ENCODE measurements at regions not wholly inside any gene's neighbourhood (a gene's known extent, or its start where the extent isn't known, plus 50 kb on each side); places are given as distances from the start of the nearest gene placed in this dataset.

DNA sequence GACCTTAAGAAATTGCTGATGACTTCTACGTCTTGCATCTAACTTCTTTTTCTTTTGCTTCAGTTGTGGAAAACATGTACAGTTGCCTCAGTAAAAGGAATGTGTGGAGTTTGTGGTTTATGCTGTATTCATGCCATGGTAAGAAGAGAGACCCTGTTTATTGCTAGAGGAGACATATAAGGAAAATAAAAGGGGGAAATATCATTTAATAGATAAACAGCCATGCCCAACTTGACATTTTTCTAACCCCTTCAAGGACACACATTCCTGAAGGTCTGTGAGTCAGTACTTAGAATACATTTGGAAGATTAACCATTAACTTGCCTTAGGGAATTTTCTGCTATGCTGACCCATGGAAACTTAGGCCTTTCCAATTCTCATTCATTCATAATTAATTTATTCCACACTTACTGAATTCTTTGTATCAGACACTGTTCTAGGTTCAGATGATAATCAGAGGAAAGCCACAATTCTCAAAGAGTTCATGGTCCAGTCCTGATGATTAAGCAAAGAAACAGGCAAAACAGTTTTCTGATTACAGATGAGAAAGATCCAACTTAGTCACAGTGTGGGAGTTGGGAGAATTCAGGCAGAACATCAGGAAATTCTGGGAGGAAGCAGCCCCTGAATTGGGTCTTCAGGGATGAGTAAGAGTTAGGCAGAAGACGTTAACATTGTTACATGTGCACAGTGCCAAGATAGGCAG is 329.8 kb upstream of the RASGRP1 start:
- DNase-seq: no peak

DNA sequence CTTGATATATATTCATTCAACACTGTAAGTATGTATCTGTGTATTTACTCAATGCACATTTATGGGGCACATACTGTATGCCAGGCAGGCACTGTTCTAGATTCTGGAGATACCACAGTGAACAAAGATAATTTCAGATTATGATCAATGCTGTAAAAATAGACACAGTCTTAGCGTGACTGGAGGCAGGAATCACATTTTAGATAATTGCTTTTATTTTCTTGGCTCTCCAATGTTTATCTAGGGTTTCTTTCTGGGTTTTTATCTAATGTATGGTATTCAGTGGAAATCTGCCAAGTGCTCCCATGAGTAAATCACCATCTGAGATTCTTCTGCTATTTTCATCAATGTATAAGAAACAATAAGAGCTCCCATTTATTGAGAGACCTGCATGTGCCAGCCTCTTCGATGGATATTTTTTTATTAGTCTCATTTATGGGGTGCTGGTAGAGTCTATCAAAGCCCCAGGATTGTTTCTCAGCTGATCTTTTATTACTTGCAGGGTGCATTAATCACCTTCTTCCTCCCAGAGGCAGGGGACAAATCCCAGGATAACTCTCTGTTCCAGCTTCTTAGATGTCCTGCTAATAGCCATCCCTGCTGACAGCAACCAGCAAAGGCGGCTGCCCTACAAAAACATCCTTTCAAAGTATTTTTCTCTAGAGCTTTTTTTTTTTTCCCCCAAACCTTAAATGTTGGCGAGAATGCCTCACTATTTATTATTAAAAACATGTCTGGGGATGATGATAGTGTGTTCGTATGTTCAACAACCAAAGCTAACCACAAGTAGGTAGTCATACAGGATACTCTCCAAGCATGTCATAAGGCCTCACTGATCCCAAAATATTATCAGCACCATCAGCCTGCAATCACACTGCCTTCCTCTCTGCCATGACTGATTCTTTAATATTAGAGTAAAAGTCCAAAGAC is 331.0 kb upstream of the RASGRP1 start:
- DNase-seq: no peak

DNA sequence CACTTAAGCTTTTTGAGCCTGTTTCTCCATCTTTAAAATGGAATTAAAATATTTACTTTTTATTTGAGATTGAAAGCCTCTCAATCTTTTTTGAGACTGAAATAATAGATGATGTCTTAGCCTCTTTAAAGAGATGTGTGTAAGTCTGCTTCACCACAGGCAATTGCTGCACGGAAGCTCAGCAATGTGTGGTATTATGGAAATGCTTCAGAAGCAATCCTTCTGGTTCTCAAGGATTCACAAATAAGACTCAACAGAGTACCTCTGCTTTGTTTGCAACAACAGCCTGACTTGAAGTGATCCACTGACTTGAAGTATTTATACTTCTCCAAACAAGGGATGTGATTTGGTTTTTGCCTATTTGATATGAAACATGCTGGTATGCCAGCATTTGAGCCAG is 332.0 kb upstream of the RASGRP1 start:
- DNase-seq: no peak

DNA sequence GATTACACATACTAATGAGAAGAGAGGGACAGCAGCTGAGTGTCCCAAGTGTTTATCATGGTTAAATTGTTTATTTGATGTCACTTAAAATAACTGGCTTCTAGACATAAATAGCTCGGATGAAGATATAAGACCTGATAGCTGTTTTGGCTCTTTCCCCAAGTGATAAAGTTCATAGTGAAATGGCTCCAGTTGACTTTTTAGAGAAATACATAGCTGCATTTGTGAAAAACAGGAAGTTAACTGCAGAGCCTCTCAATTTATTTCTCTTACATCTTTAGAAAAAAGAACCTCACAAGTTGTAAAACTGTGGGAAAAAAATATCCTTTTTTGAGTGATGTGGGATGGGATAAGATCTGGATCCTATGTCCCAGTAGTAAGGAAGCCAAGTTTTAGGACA is 332.9 kb upstream of the RASGRP1 start:
- no peak for DNase-seq

DNA sequence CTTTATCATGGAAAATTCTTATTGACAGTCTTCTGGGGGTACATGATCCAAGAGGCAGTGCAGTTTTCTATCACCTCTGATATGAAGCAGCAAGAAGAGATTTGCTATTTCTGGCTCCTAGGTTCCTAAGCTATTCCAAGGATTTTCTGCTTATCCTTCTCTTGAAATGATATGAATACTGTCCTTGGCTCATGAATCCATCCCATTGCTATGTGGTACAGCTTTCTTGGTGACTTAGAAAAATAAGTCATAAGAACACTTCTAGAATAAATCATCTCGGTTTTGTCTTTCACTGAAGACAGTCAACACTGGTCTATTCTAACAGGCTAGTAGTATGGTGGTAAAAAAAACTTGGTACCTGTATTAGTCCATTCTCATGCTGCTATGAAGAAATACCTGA is 333.6 kb upstream of the RASGRP1 start:
- DNase-seq: no peak

DNA sequence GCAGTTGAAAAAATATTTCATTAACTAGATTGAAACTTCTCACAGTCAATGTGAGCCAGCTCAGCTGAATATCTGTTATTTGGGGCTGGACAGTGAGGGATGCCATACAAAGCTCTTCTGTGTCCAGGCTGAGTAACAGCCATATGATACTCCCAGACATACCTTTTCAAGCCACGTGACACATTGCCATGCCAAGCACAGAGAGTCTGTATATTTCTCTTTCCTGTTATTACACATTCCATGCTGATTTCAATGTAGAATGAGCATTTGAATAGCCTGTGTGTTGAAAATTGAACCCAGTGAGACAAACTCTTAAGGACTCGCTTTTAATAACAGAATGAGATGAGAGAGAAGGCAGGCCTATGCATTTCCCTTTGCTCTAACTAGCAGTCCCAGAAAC is 334.7 kb upstream of the RASGRP1 start:
- no peak for DNase-seq

DNA sequence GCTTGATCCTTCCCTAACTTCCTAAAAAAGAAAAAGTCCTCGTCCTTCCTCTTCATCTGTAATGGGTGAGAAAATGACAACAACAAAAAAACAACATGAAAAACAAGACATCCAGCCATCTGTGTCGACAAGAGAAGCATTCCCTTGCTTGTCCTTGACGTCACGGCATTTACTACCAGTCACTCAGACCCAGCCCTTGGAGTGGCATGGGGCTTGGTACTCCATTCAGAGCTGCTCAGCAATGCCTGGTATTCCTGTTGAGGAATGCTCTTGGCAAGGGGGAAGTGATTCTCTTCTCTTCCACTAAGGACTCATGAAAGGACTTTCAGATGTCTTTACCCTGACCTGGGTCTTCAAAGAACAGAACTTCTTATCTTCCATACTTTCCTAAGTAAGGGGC is 339.7 kb upstream of the RASGRP1 start:
- no peak for DNase-seq

DNA sequence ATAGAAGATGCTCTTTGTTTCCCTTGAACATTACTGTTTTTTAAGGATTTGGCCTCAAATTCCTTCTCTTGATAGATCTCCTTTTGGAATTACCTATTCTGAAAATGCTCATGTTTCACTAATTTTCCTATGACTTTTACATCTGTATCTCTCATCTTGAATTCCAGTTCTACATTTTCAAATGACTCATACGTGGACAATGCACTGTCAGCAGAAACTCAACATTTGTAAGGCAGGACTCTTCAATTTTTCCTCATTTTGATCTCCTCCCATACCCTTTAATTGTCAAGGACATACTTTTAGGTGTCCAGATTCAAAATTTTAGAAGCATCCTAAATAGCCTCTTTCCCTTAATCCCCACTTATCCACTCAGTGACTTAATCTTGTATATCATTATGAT is 341.0 kb upstream of the RASGRP1 start:
- DNase-seq: no peak

DNA sequence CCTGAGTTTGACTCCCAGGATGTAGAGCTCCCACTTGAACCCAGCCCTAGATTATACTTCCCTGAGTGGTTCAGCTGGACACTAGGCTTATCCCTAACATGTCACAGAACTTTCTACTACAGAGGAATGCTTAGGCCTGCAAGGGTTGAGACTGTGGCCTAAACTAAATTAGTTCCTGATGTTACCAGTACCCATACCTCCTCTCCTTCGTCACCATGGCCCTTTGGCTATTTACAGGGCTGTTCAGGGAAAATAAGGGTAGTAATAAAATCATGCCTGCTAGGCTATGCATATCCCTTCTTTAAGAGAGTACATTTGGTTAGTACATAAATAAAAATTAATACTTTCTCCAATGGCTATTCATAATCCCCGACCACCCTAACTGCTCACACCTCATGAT is 356.4 kb upstream of the RASGRP1 start:
- DNase-seq: no peak

DNA sequence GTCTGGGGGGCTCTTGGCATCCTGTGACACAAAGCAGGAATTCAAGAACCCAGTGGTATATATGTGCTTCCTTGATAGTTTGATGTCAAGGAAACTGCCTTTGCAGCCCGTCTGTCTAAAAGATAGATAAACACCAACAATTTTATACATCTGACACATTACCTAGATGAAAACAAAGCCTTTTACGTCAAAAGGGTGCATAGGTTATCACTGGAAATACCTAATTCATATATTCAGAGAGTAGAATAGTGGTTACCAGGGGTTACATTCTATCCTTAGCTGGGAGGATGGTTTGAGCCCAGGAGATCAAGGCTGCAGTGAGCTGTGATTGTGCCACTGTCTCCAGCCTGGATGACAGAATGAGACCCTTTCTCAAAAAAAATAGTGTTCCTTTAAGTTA is 356.9 kb upstream of the RASGRP1 start:
- DNase-seq: no peak

DNA sequence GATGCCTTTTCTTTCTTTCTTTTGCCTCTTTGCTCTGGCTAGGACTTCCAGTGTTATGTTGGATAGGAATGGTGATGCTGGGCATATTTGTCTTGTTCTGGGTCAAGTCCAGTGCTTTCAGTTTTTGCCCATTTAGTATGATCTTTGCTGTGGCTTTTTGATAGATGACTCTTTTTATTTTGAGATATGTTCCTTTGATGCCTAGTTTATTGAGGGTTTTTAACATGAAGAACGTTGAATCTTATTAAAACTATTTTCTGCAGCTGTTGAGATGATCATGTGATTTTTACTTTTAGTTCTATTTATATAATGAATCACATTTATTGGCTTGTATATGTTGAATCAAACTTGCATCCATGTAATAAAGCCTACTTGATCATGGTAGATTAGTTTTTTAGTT is 363.8 kb upstream of the RASGRP1 start:
- DNase-seq: no peak

DNA sequence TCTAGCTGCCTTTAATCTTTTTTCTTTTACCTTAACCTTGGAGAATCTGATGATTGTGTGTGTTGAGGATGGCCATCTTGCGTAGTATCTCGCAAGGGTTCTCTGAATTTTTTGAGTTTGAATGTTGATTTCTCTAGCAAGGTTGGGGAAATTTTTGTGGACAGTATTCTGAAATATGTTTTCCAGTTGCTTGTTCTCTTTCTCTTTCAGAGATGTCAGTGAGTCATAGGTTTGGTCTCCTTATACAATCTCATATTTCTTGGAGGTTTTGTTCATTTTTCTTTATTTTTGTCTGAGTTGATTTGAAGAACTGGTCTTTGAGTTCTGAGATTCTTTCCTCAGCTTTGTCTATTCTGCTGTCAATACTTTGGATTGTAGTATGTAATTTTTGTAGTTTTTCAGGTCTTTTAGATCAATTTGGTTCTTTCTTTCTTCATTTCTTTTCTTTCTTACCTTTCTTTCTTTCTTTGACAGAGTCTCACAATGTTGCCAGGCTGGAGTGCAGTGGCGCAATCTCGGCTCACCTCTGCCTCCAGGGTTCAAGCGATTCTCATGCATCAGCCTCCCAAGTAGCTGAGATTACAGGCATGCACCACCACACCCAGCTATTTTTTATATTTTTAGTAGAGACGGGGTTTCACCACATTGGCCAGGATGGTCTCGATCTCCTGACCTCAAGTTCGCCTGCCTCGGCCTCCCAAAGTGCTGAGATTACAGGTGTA is 366.4 kb upstream of the RASGRP1 start:
- DNase-seq: no peak

DNA sequence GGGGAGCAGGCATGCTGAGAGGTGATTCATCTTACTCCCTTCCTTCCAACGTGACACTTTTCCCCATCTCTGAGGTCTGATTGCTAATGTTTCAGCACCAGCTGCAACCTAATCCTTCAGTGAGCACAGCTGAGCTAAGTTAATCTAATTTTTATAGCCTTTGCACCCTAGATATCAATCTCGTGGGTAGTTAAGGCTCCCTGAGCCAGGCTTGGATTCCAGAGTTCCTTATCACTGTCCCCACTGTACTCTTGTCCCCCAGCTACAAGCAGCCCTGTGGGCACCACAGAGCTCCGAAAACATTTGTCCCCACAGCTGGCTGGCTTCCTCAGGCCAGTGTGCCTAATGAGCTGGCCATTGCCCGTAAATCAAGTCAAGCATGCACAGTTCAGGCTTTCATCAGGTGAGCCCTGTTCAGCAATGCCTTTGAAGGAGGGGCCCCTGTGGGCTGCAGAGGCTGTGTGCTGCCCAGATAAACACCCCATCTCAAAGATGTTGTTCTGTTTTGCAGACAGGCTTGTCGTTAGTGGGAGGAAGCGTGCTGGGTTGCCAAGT is 376.9 kb upstream of the RASGRP1 start:
- no peak for DNase-seq

DNA sequence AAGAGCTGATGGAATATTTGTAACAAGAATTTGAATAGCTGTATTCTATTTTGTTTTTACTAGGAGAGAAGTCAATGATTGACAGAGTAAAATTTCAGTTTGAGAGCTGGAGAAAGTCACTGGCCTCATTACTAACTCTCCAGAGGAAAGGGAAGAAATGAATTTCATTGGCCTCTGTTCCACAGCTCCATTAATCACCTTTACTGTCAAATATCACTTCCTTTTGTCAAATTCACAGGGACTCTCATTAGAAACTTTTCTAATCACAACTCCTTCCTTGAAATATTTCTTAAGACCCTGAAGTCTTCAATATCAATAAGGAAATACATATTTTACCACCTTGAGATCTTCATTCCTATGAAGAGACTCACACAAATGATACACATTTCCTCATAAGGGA is 379.9 kb upstream of the RASGRP1 start:
- no peak for DNase-seq

DNA sequence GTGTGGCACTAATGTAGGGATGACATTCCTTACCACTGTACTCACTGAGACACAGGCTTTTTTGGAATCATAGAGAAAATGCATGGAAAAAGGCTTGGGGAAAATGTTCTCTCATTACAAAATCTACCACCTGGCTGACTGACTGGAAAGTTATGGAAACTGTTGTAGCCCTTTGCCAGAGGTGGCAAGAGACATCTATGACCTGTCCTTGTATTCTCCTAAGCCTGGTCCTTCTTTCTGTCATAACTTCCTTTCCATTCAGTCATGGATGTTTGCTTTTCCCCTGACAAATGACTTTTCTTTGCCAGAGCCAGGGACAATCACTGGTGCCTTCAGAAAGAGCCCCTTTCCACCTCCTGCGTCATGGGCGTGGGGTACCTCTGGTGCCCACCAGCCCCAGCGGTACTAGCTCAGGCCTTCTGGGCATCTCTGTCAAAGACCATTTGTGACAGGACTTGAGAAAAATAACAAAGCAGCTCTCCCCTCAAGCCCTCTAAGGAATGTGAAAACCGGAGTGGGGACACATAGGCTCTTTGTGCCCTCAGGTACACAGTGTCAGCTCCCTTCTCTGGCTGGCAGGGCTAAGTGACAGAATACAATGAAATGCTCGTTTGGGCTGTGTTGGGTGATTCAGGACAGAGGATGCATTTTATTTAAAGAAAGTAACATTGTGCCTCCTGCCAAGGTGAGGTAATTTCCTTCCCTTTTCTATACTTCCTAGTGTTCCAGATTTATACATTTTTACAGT is 381.1 kb upstream of the RASGRP1 start:
- DNase-seq: no peak

DNA sequence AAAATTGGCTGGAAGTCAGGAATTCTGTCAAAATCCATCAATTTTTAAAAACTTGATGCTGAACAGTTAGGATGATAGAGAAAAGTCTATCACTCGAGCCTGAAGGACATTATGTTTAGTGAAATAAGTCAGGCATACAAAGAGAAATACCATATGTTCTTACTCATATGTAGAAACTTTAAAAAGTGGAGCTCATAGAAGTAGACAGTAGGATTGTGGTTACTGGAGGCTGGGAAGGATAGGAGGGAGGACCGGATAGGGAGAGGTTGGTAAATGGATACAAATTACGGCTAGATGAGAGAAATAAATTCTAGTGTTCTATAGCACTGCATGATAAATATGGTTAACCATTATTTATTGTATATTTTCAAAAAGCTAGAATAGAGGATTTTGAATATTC is 389.5 kb upstream of the RASGRP1 start:
- no peak for DNase-seq

DNA sequence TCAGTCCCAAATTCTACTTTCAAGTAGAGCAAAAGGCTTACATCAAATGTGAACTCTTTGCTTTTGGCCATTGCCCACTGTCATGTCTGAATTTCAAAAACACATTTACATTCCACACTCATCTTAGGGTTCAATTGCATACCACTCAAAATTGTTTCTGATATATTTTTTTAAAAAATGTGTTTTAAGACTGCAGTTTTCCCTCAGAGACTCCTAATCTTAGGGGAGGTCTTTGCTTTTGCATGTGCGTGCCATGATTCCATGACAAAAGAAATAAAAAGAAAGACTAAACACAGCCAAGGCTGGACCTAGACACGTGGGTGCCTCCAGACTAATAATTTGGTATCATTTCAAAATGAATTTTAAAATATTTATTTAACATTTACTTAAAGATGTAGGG is 396.8 kb upstream of the RASGRP1 start:
- DNase-seq: no peak

DNA sequence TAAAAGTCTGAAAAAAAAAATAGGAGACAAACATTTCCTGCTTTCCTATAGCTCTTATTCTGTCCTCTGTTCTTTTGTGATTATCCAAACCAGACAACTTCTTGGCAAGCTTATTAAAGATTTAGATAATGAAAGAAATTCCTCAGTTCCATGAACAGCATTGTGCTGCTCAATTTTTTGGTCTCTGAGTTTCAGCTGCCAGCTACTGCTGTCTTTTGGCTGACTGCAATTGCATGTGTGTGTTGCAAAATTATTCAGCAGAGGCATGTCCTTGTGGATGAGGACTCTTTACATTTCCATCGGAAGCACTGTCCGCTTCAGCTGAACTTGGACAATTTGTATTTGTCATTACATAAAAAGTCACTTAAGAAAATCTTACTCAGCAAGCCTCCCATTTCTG is 397.3 kb upstream of the RASGRP1 start:
- DNase-seq: no peak

DNA sequence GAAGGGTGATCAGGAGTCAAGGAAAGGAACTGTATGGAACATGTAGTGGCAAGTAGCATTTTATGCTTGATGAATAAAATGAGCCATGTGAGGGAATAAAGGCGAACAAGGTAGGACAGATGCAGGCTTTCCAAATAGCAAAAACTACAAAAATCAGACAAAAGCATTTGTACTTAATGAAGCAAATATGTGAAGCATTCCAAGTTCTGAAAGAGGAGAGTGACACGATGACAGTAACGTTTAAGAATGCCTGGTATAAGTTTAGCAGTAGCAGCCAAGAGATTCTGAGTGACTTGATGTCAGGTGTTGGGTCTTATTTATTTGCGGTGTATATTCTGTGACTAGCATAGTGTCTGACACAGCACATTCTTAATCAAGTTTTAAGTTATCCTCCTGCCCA is 408.2 kb upstream of the RASGRP1 start:
- no peak for DNase-seq

DNA sequence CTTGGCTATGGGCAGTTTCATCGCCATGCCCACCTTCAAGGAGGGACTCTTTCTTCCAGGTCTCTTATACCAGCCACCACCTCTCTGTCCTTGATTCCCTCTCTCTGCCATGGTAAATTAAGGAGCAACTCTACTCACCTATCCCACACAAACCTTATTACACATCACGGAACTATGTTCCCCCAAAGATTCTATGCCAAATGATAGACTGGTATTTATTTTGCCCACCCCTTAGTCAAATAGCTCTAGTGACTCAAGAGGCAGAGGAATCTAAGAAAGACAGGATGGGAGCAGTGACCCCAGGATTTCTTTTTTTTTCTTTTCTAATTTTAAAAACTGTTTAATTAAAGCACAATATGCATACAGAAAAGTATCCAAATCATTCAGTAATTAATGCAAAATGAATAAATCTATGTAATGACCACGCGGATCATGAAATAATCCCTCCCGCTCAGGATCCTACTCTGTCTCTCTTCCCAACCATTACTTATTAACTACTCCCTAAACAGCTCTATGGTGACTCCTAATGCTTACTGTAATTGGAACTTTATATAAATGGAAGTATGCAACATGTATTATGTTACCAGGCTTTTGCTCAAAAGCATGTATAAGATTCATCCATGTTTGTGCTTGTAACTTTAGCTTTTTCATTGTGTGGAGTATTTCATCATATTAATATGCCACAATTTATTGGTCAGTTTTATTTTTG is 410.8 kb upstream of the RASGRP1 start:
- DNase-seq: no peak

DNA sequence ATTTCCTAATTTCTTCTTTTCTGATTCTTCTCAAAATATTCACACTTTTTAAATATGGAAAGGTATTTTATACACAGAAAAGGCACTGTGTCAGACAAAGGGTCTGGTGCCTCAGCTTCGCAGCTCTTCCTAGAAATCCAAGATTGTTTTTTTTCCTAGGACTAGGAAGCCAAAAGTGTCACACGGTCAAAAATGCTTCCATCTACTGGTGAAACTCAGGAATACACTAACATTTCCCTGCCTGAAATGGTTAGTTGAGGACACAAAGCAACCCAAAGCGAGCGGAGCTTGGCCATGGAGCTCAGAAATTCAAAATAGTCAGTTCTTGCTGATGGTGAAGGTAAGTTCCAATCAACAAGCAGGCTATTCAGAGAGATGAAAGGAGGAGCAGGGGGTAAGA is 426.5 kb upstream of the RASGRP1 start:
- DNase-seq: no peak

DNA sequence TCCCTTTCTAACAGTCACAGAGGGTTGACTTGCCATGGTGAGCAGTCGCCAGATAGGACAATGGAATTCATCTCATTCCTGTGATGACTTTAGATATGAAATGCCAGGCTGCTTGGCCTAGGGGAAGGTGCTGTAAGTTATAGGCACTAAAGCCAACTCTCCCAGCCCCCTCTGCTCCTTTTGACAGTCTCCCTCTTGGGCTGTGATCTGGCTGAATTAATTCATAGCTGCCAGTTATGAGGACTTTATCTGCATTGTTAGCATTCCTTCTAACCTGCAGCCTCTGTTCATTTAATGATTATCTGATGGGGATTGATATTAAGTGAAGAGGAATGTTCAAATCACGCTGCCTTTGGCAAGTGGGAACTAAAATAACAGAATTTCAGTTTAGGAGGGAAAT is 427.1 kb upstream of the RASGRP1 start:
- no peak for DNase-seq
